ENCODE measurements at regions not wholly inside any gene's neighbourhood (a gene's known extent, or its start where the extent isn't known, plus 50 kb on each side); places are given as distances from the start of the nearest gene placed in this dataset.

GRCh38 chr13:106744516-106744915, 176.6 kb upstream of the ARGLU1 start:
- no peak for DNase-seq

DNA sequence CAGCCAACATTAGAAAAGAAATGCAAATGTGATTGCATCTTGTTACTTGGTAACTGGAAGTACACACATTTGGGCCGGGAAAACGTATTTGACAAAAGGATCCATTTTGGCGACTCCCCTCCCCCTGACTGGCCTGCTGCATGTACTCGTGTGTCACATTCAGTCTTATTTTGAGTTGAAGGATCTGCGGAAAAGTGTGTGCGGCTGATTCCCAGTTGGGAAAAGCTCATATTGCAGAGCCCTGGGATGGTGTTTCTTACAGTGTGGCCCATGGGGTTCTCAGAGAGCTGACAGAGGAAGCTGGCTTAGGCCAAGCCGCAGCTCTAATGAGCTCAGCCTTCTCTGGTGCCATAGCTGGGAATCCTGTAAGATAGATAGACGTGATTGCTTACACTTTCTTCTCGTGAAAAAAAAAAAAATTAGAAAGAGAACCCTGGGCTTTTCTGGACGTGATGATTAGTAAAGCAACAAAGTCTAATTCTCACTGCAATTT, 170.3 kb upstream of the ARGLU1 start:
- DNase-seq, result no peak

- DNase-seq, result no peak
Observed at GRCh38 chr13:106736941-106737340, 169.0 kb upstream of the ARGLU1 start.

GRCh38 chr13:106734198-106734597, 166.3 kb upstream of the ARGLU1 start:
- no peak for DNase-seq

DNA sequence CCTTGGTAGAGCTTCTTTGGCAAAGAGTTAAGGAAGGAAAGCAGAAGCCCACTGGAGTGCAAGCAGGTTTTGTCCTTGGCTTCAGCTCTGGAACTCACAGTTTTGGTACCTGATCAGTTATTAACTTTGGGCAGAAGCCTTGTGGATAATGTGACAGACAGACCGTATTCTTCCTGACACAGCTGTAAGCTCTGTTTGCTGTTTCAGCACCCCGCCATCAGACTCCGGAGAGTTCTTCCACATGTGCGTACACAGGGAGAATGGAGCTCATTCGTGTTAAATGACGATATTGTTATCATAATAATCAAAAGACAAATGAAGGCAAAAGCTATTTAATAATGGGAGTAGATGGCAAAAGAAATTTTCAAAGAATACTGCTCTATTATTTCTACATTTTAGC, 155.1 kb upstream of the ARGLU1 start:
- DNase-seq, result no peak

GRCh38 chr13:106722620-106723019, 154.7 kb upstream of the ARGLU1 start:
- no peak for DNase-seq

DNA sequence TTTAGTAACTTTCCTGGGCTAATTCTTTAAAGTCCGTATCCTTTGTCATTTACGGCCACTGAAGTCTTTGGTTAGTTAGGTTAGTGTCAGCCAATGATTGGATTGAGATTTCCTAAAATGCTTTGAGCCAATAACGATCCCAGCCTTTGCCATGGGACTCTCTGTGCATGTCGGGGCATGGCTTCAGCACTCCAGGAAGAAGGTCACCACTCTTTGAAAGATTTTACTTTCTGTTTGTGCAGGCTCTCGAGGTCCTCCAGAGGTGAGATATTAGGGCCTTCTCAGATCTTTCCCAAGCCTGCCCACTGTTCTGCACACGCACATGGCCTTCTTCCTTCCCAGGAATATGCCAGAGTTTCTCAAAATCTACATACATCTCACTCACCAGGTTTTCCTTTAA, 153.7 kb upstream of the ARGLU1 start:
- no peak for DNase-seq

GRCh38 chr13:106714271-106714982, 146.5 kb upstream of the ARGLU1 start:
- no peak for DNase-seq

- no peak for DNase-seq
Observed at GRCh38 chr13:106712381-106712780, 144.4 kb upstream of the ARGLU1 start.

- DNase-seq, result no peak
Observed at GRCh38 chr13:106710266-106710665, 142.3 kb upstream of the ARGLU1 start.

DNA sequence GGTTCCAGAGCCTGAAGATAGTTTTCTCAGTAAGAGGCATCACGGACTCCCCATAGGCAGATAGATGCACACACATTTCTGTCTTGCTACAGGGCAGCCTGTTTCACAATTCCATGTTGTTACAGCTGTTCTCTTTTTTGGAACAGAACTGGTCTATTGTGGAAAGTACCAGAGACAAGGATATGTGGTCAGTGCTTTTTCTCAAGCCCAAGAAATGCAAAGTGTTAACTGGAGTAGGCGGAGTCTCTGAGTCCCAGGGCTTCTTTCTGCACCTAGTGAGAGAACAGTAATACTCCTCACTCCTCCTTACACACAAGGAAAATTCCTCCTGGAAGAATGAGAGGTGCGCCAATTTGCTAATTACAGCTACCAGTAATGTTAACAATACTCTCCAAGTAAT, 141.6 kb upstream of the ARGLU1 start:
- no peak for DNase-seq

DNA sequence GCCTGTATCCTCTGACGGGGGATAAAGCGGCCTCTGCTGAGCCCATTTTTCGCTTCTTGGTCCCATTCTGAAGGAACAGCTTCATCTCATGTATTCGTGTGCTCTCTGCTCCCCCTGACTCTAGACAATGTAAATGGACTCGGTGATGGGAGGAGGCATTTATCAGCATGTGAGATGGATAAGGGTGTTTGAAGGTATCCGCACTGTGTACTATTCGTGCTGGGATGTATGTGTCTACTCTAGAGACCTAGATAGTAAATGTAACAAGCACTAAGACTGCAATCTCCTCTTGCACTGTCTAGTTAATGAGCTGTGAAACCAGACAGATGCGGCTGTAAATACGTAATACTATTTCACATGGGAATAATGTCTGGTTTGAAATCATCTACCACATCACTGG, 134.6 kb upstream of the ARGLU1 start:
- no peak for DNase-seq

GRCh38 chr13:106701771-106702341, 133.9 kb upstream of the ARGLU1 start:
- no peak for DNase-seq

- peak; percentile 31 for DNase-seq
Observed at GRCh38 chr13:106700439-106700838, 132.5 kb upstream of the ARGLU1 start.

DNA sequence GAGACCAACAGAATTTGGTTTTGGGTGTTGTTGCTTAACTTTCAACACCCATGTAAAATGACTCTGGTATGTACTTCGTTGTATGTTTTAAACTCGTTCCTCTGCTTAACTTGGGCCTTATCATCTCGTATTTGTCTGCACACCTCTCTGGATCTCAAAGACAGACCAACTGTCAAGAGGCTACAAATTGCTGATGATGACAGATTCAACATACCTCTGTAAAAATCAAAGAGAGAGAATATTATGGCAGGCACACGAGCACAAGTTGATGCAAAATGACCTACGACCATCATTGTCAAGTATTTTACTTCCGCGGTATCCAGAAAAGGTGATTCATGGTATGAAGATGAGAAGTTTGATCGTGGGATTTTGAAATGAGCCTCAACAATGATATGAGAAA, 132.1 kb upstream of the ARGLU1 start:
- DNase-seq, result no peak

DNA sequence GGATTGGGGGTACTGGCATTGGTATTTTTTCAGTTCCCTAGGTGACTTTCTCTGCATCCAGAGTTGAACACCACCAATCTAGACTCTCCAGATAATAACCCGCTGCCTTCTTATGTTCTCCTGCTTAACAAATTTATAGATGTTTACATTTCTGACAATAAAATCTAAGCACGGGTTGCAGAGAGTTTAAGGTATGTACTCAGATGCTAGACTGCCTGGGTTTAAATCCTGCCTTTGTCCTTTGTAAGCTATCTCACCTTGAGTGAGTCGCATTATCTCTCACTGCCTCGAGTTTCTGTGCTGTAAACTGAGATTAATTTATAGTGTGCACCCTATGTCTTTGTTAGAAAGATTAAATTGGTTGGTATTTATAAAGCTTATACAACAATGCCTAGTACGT, 131.4 kb upstream of the ARGLU1 start:
- DNase-seq, result no peak

DNA sequence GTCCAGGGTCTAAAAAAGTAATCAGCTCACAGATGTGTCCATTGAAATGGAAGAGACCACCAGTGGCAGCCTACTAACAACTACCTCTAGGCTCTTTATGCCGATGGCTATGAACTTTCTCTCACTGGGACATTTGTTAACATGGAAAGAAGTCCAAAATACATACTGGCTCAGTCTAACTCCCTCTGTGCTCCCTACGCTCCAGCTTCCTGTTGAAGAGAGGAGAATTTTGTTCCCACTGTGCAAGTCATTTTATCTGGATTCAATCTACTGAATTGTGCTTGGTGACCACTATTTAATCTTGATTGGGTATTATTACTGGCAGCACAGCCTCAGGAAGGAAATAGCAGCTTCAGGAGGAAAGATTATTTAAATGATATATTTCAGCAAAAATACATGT, 128.8 kb upstream of the ARGLU1 start:
- no peak for DNase-seq

DNA sequence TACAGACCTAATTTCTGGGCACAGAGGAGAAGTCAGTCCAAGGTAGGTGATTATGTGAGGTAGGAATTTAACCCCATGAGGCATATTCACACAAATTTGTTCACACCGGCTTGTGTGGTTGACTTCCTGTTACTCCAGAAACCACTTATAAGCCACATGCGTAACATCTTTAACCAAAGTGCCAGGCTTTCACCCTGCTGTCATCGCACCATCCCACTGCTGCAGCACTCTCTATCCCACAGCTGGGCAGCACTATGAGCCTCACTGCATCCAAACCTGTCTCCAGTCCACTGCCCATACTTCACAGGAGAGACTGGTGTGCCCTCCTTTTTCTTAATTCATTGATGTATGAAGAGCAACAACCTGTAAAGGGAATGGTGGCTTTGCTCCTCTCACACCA, 128.2 kb upstream of the ARGLU1 start:
- no peak for DNase-seq

GRCh38 chr13:106695139-106695538, 127.2 kb upstream of the ARGLU1 start:
- DNase-seq, result no peak

GRCh38 chr13:106691861-106692260, 123.9 kb upstream of the ARGLU1 start:
- DNase-seq, result no peak

GRCh38 chr13:106691341-106691740, 123.4 kb upstream of the ARGLU1 start:
- no peak for DNase-seq

DNA sequence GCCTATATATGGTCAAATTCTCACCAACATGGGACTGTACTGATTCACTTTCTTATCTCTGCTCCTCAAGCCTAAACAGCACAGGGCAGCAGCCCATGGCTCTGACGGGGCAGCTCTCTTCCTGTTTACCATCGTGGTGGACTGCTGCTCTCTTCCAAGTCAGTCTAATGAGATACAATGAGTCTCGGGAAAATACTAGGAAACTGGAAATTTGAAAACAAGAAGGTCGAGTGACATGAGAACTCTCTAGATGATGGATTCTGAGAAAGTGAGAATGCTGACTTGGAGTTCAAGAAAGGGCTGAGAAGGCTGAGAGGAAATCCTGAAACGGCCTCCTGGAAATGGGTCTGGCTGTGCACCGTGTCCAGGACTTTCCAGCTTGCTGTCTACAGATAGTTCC, 122.8 kb upstream of the ARGLU1 start:
- no peak for DNase-seq

DNA sequence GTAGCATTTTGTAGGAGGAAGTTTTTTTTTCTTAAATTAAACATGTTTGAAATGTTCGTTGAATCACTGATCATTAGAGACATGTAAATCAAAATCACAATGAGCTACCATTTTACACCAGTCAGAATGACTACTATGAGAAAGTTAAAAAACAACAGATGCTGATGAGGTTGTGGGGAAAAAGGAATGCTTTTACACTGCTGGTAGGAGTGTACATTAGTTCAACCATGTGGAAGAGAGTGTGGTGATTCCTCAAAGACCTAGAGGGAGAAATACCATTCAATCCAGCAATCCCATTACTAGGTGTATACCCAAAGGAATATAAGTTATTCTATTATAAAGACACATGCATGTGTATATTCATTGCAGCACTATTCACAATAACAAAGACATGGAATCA, 122.0 kb upstream of the ARGLU1 start:
- DNase-seq, result no peak

- no peak for DNase-seq
Observed at GRCh38 chr13:106688940-106689339, 121.0 kb upstream of the ARGLU1 start.

DNA sequence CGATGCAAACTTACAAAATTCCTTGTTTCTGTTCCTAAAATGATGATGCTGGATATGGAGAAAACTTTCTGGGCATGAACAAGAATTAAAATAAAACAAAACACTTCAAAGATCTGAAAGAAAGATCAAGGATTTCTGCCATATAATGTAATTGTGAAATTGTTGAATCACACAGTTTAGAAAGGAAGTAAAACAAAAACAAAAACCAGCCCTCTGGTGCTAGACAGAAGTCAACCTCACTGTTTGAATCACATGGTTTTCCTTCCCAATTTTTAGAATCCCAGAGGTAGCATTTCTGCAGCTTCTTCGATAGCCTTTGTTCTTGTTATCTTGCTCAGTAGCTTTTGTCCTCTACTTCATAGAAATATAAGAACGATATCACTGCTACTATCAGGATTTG, 118.2 kb upstream of the ARGLU1 start:
- DNase-seq, result no peak

Data from fibroblast of skin of right quadriceps (primary cell).